HCT116 (cell line): ENCODE measurements at regions not wholly inside any gene's neighbourhood (a gene's known extent, or its start where the extent isn't known, plus 50 kb on each side); places are given as distances from the start of the nearest gene placed in this dataset.

Experiments
- ATAC-seq: fragments of 200-7000 bp; cut with Tn5 transposase; 2 replicates; pipeline ENCODE4 v1.9.1; 2020; ENCODE audit warnings: mild to moderate bottlenecking, moderate library complexity
- BruUV-seq: library from RNA; stranded (reverse); fragments of 400-500 nt; replicated peaks from 2 replicates; lab custom pipeline; 2021; lab: Mats Ljungman, UMichigan
- CTCF ChIA-PET: fragments of 300-600 bp; sonication (Branson Sonifier 250); formaldehyde crosslinking; loops from one replicate; lab custom pipeline; 2021; ENCODE audit warnings: antibody characterized with exemption; lab: Charles Lee
- POLR2A ChIA-PET: fragments of 300-600, 350-600 bp; sonication (Branson Sonifier 250); formaldehyde crosslinking; loops from one replicate; lab custom pipeline; 2021; ENCODE audit warnings: antibody characterized with exemption; lab: Charles Lee
- RAD21 ChIA-PET, 2 experiments: fragments of 300-600 bp; sonication (Branson Sonifier 250); formaldehyde crosslinking; loops; one replicate each; lab custom pipeline; 2023; ENCODE audit warnings: low total read pairs in 2 of 2; ENCODE audit not compliant: uncharacterized antibody in 2 of 2, unreplicated experiment in 2 of 2, low non-redundant PET in 1 of 2; lab: Charles Lee
- DNase-seq: peaks from one replicate; pipeline ENCODE4 v3.0.0-alpha.2; 2010; ENCODE audit warnings: low read depth, low spot score
- H2AFZ ChIP-seq: fragments of 200-600 bp; shearing (Covaris generic), sonication (generic); 2 replicates; pipeline ENCODE4 v1.6.1; 2017; ENCODE audit warnings: low read depth, mixed run types, mixed read lengths, antibody characterized with exemption, low read length; ENCODE audit not compliant: poor library complexity, severe bottlenecking
- H3K27ac ChIP-seq: 2 replicates; pipeline ENCODE4 v1.5.1; 2012; ENCODE audit warnings: low read depth, low read length
- H3K27me3 ChIP-seq: fragments of 200-600 bp; sonication (generic); 2 replicates; pipeline ENCODE4 v1.6.1; 2016; ENCODE audit warnings: mixed run types, low read length, mixed read lengths; ENCODE audit not compliant: insufficient read depth
- H3K36me3 ChIP-seq, 2 experiments: fragments of 200-500 bp in 1 of 2; fragments of 200-600 bp in 1 of 2; sonication (Bioruptor generic) in 1 of 2; sonication (generic) in 1 of 2; 2 replicates each; pipeline versions ENCODE4 v1.5.1 to v1.6.1; 2014 to 2016; ENCODE audit warnings: low read length in 2 of 2, inconsistent platforms in 1 of 2, mixed read lengths in 1 of 2, mixed run types in 1 of 2; ENCODE audit not compliant: insufficient read depth in 2 of 2, control insufficient read depth in 1 of 2
- H3K4me1 ChIP-seq, 2 experiments: fragments of 200-600 bp in 1 of 2; sonication (generic) in 1 of 2; 2 replicates each; pipeline versions ENCODE4 v1.5.1 to v1.6.1; 2012 to 2017; ENCODE audit warnings: low read length in 2 of 2, inconsistent platforms in 1 of 2, mild to moderate bottlenecking in 1 of 2, mixed read lengths in 1 of 2, mixed run types in 1 of 2, moderate library complexity in 1 of 2; ENCODE audit not compliant: insufficient read depth in 2 of 2, control insufficient read depth in 1 of 2
- H3K4me2 ChIP-seq: fragments of 200-600 bp; sonication (generic); 2 replicates; pipeline ENCODE4 v1.6.1; 2017; ENCODE audit warnings: mixed run types, low read length, mixed read lengths
- H3K4me3 ChIP-seq, 2 experiments: fragments of 200-600 bp in 1 of 2; sonication (generic) in 1 of 2; replicated peaks in 1 of 2; 2 replicates each; pipeline ENCODE4 v1.5.1; 2011 to 2016; ENCODE audit warnings: low read length in 2 of 2, control low read depth in 1 of 2, low read depth in 1 of 2, mild to moderate bottlenecking in 1 of 2, mixed read lengths in 1 of 2, mixed run types in 1 of 2
- H3K79me2 ChIP-seq: fragments of 200-600 bp; sonication (generic); 2 replicates; pipeline ENCODE4 v1.6.1; 2017; ENCODE audit warnings: mild to moderate bottlenecking, mixed run types, low read length, moderate library complexity, mixed read lengths; ENCODE audit not compliant: insufficient read depth
- H3K9ac ChIP-seq: fragments of 200-600 bp; sonication (generic); 2 replicates; pipeline ENCODE4 v1.6.1; 2016; ENCODE audit warnings: low read length, mixed read lengths
- H3K9me2 ChIP-seq: fragments of 200-600 bp; sonication (generic), shearing (Covaris generic); 2 replicates; pipeline ENCODE4 v1.6.1; 2017; ENCODE audit warnings: mixed run types, mild to moderate bottlenecking, moderate library complexity; ENCODE audit not compliant: insufficient read depth
- H3K9me3 ChIP-seq, 2 experiments: fragments of 200-500 bp in 1 of 2; fragments of 200-600 bp in 1 of 2; sonication (Bioruptor generic) in 1 of 2; sonication (generic) in 1 of 2; 2 replicates each; pipeline ENCODE4 v1.6.1; 2014 to 2017; ENCODE audit warnings: low read length in 2 of 2, mixed read lengths in 2 of 2, inconsistent platforms in 1 of 2, low read depth in 1 of 2, mild to moderate bottlenecking in 1 of 2, mixed run types in 1 of 2, moderate library complexity in 1 of 2; ENCODE audit not compliant: control insufficient read depth in 1 of 2, insufficient read depth in 1 of 2
- H4K20me1 ChIP-seq: fragments of 200-600 bp; sonication (generic), shearing (Covaris generic); 2 replicates; pipeline ENCODE4 v1.6.1; 2017; ENCODE audit warnings: mixed run types, mild to moderate bottlenecking, moderate library complexity; ENCODE audit not compliant: insufficient read depth
- CBX3 ChIP-seq: IDR thresholded peaks from 2 replicates; pipeline ENCODE4 v1.6.1; 2012; ENCODE audit warnings: low read depth
- CEBPB ChIP-seq: IDR thresholded peaks from 2 replicates; pipeline ENCODE4 v1.6.1; 2012; ENCODE audit warnings: low read depth
- EGR1 ChIP-seq: IDR thresholded peaks from 2 replicates; pipeline ENCODE4 v1.6.1; 2012; ENCODE audit warnings: low read depth
- EZH2 ChIP-seq: fragments of 200-600 bp; sonication (generic); IDR thresholded peaks from 2 replicates; pipeline ENCODE4 v1.6.1; 2017; ENCODE audit warnings: antibody characterized with exemption, mixed run types
- SIN3A ChIP-seq: IDR thresholded peaks from 2 replicates; pipeline ENCODE4 v1.6.1; 2012; ENCODE audit warnings: low read depth
- SRF ChIP-seq: IDR thresholded peaks from 2 replicates; pipeline ENCODE4 v1.6.1; 2012; ENCODE audit warnings: low read depth
- ZFX ChIP-seq: fragments of 450-650 bp; IDR thresholded peaks from 2 replicates; pipeline ENCODE4 v1.6.1; 2017
- intact Hi-C: fragments of 100-400 bp; cut with micrococcal nuclease; formaldehyde crosslinking; loops from 2 replicates; pipeline ENCODE4 v1.10.0; 2022
- TF ChIP-seq, protein P1 (sequence below): IDR thresholded peaks from 2 replicates; pipeline ENCODE4 v1.6.1; 2012
- TF ChIP-seq, protein P2 (sequence below): IDR thresholded peaks from 2 replicates; pipeline ENCODE4 v1.6.1; 2011; ENCODE audit warnings: mild to moderate bottlenecking, low read length, moderate library complexity; ENCODE audit not compliant: insufficient replicate concordance; ENCODE audit errors: extremely low read depth

DNA sequence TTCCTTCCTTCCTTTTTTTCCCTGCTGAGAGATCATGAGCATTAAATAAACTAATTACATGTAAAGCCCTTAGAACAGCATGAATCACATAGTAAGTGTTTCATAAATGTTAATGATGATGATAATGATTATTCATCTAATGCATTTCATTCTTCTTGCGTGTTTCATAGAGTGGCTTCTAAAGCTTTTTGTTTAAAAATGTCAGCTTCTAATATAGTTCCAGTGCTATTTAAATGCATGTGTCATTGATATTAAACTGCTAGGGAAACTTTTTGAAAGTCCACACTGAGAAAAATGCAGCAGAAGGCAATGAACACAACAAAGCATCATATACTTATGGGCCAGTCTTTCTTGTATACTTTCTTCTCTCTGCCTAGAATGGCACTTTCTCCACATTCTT lies 894.8 kb downstream of the REEP3 start (continued):
- TF ChIP-seq, protein P1, sequence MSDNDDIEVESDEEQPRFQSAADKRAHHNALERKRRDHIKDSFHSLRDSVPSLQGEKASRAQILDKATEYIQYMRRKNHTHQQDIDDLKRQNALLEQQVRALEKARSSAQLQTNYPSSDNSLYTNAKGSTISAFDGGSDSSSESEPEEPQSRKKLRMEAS: no peak
- TF ChIP-seq CBX3 (no peak), EZH2 (no peak), EGR1 (no peak)

DNA sequence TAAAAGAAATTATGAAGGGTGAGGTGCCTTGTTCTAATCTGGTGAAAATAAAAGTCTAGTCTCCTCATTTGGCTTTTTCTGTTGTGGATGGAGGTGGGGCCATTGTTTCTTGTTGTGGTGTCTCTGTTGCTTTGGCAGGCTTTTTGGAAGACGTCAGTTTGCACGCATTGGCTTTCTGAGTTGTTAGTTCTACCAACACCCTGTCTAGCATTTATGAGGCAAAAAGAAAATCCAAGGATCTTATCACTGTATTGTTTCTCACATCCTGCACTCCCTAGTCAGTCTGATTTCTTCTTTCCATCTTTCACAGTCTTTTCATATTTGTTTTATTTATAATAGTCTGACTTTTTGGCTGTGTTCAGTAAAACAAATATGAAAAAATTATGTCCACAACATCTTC lies 898.3 kb downstream of the REEP3 start:
- TF ChIP-seq CEBPB (no peak), SRF (no peak), SIN3A (no peak), ZFX (no peak)
- TF ChIP-seq, protein P1: no peak
- TF ChIP-seq, protein P2, sequence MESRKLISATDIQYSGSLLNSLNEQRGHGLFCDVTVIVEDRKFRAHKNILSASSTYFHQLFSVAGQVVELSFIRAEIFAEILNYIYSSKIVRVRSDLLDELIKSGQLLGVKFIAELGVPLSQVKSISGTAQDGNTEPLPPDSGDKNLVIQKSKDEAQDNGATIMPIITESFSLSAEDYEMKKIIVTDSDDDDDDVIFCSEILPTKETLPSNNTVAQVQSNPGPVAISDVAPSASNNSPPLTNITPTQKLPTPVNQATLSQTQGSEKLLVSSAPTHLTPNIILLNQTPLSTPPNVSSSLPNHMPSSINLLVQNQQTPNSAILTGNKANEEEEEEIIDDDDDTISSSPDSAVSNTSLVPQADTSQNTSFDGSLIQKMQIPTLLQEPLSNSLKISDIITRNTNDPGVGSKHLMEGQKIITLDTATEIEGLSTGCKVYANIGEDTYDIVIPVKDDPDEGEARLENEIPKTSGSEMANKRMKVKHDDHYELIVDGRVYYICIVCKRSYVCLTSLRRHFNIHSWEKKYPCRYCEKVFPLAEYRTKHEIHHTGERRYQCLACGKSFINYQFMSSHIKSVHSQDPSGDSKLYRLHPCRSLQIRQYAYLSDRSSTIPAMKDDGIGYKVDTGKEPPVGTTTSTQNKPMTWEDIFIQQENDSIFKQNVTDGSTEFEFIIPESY: no peak
- ATAC-seq: no peak
- POLR2A ChIA-PET: no interaction called here
- Histone ChIP-seq H3K27me3 (no peaks in the 10 kb centered on the region), H3K4me3 (no peak overlapping the region), H3K27ac (no peak overlapping the region), H3K4me1 (no peaks in the 10 kb centered on the region; a peak in 1 of 4 replicates), H3K9me3 (no peaks in the 10 kb centered on the region), H3K9ac (no peak overlapping the region), H3K79me2 (no peaks in the 10 kb centered on the region), H3K4me2 (no peak overlapping the region), H3K9me2 (no peaks in the 10 kb centered on the region), H4K20me1 (no peaks in the 10 kb centered on the region), H2AFZ (no peak overlapping the region), H3K36me3 (no peaks in the 10 kb centered on the region)
- RAD21 ChIA-PET: no interaction called here
- no TSS peak for BruUV-seq
- intact Hi-C loops: no loop called here
- no peak for DNase-seq
- CTCF ChIA-PET: no interaction called here
